KMS-11 (cell line): ENCODE measurements at regions not wholly inside any gene's neighbourhood (a gene's known extent, or its start where the extent isn't known, plus 50 kb on each side); places are given as distances from the start of the nearest gene placed in this dataset.

Source experiments
- H2AFZ ChIP-seq: fragments of 200-600 bp; sonication (generic); 2 replicates; pipeline ENCODE4 v1.6.1; 2016; ENCODE audit warnings: antibody characterized with exemption, mixed run types, low read depth
- H3K27ac ChIP-seq: fragments of 200-600 bp; sonication (generic); 2 replicates; pipeline ENCODE4 v1.6.1; 2016; ENCODE audit warnings: mild to moderate bottlenecking, mixed run types
- H3K27me3 ChIP-seq: fragments of 200-600 bp; sonication (generic); 2 replicates; pipeline ENCODE4 v1.6.1; 2017; ENCODE audit warnings: mild to moderate bottlenecking, low read depth, mixed run types, moderate library complexity; ENCODE audit not compliant: insufficient read depth
- H3K36me3 ChIP-seq: fragments of 200-600 bp; sonication (generic); 2 replicates; pipeline ENCODE4 v1.6.1; 2017; ENCODE audit warnings: mild to moderate bottlenecking, mixed run types; ENCODE audit not compliant: insufficient read depth
- H3K4me1 ChIP-seq: fragments of 200-600 bp; sonication (generic); 2 replicates; pipeline ENCODE4 v1.6.1; 2016; ENCODE audit warnings: mild to moderate bottlenecking, low read depth, mixed run types; ENCODE audit not compliant: poor library complexity, severe bottlenecking
- H3K4me2 ChIP-seq: fragments of 200-600 bp; sonication (generic); 2 replicates; pipeline ENCODE4 v1.7.0; 2016; ENCODE audit warnings: mild to moderate bottlenecking, mixed run types
- H3K4me3 ChIP-seq: fragments of 200-600 bp; sonication (generic); IDR thresholded peaks from 2 replicates; pipeline ENCODE4 v1.6.1; 2017; ENCODE audit warnings: low read depth, low read length, mixed read lengths; ENCODE audit not compliant: insufficient read depth
- H3K79me2 ChIP-seq: fragments of 200-600 bp; sonication (generic); 2 replicates; pipeline ENCODE4 v1.6.1; 2016; ENCODE audit warnings: low read depth, mixed run types; ENCODE audit not compliant: insufficient read depth
- H3K9ac ChIP-seq: fragments of 200-600 bp; sonication (generic); 2 replicates; pipeline ENCODE4 v1.6.1; 2016; ENCODE audit warnings: mild to moderate bottlenecking, mixed run types
- H4K20me1 ChIP-seq: fragments of 200-600 bp; sonication (generic); 2 replicates; pipeline ENCODE4 v1.6.1; 2016; ENCODE audit warnings: mild to moderate bottlenecking, mixed run types; ENCODE audit not compliant: insufficient read depth
- TF ChIP-seq, protein P1 (sequence below): fragments of 200-600 bp; sonication (generic); conservative IDR thresholded peaks from 2 replicates; pipeline ENCODE4 v1.6.1; 2017; ENCODE audit warnings: low read depth, mild to moderate bottlenecking, antibody characterized with exemption, low read length, moderate library complexity, mixed read lengths

- H3K36me3 ChIP-seq, result no peaks in the 10 kb centered on the region
- no peaks in the 10 kb centered on the region for H4K20me1 ChIP-seq
- TF ChIP-seq, protein P1, sequence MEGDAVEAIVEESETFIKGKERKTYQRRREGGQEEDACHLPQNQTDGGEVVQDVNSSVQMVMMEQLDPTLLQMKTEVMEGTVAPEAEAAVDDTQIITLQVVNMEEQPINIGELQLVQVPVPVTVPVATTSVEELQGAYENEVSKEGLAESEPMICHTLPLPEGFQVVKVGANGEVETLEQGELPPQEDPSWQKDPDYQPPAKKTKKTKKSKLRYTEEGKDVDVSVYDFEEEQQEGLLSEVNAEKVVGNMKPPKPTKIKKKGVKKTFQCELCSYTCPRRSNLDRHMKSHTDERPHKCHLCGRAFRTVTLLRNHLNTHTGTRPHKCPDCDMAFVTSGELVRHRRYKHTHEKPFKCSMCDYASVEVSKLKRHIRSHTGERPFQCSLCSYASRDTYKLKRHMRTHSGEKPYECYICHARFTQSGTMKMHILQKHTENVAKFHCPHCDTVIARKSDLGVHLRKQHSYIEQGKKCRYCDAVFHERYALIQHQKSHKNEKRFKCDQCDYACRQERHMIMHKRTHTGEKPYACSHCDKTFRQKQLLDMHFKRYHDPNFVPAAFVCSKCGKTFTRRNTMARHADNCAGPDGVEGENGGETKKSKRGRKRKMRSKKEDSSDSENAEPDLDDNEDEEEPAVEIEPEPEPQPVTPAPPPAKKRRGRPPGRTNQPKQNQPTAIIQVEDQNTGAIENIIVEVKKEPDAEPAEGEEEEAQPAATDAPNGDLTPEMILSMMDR, result no peak
- no peak overlapping the region for H3K4me2 ChIP-seq
- no peak overlapping the region for H3K4me3 ChIP-seq
- H3K27ac ChIP-seq, result no peak overlapping the region
- H3K9ac ChIP-seq, result no peak overlapping the region
- no peaks in the 10 kb centered on the region for H3K4me1 ChIP-seq
- no peaks in the 10 kb centered on the region for H3K79me2 ChIP-seq
- H3K27me3 ChIP-seq, result no peaks in the 10 kb centered on the region
- no peak overlapping the region for H2AFZ ChIP-seq
Measured at GRCh38 chr18:26764586-26764985, 100.9 kb downstream of the AQP4 start.

DNA sequence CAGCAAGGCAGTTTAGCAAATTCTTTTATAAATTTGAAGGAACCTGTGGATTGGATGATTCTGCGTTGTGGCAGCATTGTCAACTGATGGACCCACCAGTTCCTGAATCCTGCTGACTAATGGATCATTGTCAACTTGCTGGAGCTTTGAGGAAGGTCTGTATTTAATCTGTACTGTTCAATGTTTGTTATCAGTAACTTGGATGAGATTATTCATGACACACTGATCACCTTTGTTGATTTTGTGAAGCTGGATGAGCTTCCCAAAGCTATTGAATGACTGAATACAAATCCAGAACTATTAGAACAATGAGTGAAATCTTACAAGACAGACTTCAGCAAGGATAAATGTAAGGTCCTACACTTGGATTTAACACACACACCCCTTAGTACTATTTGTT lies 101.3 kb downstream of the AQP4 start:
- Histone ChIP-seq H3K4me2 (no peak overlapping the region), H3K79me2 (no peaks in the 10 kb centered on the region), H3K4me3 (no peak overlapping the region), H3K4me1 (no peaks in the 10 kb centered on the region), H4K20me1 (no peaks in the 10 kb centered on the region), H3K36me3 (no peaks in the 10 kb centered on the region), H3K9ac (no peak overlapping the region), H3K27me3 (no peaks in the 10 kb centered on the region), H2AFZ (no peak overlapping the region), H3K27ac (no peak overlapping the region)
- TF ChIP-seq, protein P1, result no peak

DNA sequence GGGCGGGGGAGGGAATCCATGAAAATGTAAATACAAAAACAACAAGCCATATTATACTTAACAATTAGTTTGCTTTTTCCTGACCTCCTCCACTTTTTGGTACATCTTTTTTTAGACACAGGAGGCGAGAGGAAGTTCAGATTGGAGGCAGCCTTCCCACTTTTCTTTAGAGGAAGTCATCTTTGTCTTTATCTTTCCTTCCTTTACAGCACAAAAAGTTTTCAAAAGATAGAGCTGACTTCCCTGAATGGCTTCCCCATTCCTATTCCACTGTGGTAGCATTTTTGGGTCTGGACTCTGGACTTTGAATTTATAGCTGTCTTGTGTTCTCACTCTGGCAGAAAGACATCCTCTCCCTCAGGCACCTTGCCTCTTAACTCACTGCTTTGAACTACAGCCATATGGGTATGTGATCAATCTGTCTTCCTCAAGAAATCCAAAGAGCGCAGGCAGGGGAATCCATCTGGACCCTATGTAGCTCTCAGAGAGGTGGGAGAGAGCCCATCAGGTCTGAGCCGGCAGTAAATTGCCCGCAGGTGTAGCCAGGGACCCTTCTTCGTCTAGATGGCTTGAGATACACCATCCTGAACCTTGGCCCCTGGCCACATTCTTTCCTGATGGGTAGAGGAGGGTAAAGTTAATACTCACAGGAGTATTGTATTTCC lies 101.9 kb downstream of the AQP4 start:
- Histone ChIP-seq H3K36me3 (no peaks in the 10 kb centered on the region), H3K9ac (no peak overlapping the region), H3K4me3 (no peak overlapping the region), H2AFZ (no peak overlapping the region), H4K20me1 (no peaks in the 10 kb centered on the region), H3K4me2 (no peak overlapping the region), H3K4me1 (no peaks in the 10 kb centered on the region), H3K27ac (no peak overlapping the region), H3K27me3 (no peaks in the 10 kb centered on the region), H3K79me2 (no peaks in the 10 kb centered on the region)
- TF ChIP-seq, protein P1, result no peak

DNA sequence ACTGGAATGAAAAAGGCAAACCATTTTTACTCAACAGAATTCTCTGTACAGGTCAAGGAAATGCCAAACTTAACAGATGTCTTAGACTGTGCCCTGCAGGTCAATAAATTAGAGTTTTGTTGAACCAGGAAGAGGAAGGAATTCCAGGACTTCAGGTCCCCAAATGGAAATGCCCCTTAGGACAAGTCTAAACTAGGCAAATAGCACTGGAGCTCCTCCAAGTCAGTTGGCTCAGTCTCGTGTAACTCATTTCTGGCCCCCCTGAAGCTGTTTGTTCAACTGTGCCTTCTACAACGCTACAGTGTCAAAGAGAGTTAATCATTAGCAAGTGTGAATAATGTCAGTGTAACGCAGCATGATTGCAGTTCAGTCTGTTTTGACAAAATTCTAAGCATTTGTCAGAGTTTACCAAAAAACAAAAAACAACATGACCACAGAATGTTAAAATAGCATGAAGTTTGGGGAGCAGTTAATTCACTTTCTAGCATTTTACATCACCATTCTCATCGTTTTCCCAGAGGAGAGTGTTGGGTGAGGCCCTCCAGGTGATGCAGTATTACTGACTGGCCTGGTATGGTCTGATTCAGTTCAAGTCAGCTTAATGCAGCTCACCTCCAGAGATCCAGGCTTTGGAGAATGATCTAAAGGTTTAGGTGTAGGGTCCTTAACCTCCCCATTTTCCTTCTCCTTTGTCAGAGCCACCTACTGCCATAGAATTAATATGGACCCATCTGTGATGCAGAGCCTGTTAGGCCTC lies 108.1 kb downstream of the AQP4 start:
- no peak overlapping the region for H3K4me3 ChIP-seq
- no peak overlapping the region for H3K4me2 ChIP-seq
- H3K36me3 ChIP-seq, result no peaks in the 10 kb centered on the region
- H2AFZ ChIP-seq, result no peak overlapping the region
- no peaks in the 10 kb centered on the region for H3K4me1 ChIP-seq
- H3K9ac ChIP-seq, result no peak overlapping the region
- no peaks in the 10 kb centered on the region for H3K27me3 ChIP-seq
- H3K79me2 ChIP-seq, result no peaks in the 10 kb centered on the region
- TF ChIP-seq, protein P1, result no peak
- no peak overlapping the region for H3K27ac ChIP-seq
- no peaks in the 10 kb centered on the region for H4K20me1 ChIP-seq
